A549 (cell line): ENCODE measurements at regions not wholly inside any gene's neighbourhood (a gene's known extent, or its start where the extent isn't known, plus 50 kb on each side); places are given as distances from the start of the nearest gene placed in this dataset.

ENCODE experiments used
- ATAC-seq, 2 experiments: fragments of 200-7000 bp in 1 of 2; fragments of >200 bp in 1 of 2; cut with Nextera tagmentation in 1 of 2; cut with Tn5 transposase in 1 of 2; 3 replicates each; pipeline versions ENCODE4 v1.8.0 to v1.9.1; 2018 to 2020; ENCODE audit warnings: mild to moderate bottlenecking in 1 of 2, moderate library complexity in 1 of 2
- CTCF ChIA-PET: fragments of 300-600 bp; sonication (Branson Sonifier 250); formaldehyde crosslinking; extraction: SDS; loops from one replicate; lab custom pipeline; 2021; ENCODE audit warnings: antibody characterized with exemption, inconsistent platforms; lab: Yijun Ruan, JAX
- POLR2A ChIA-PET: fragments of 350-600 bp; formaldehyde crosslinking; extraction: SDS; loops from one replicate; lab custom pipeline; 2021; ENCODE audit warnings: antibody characterized with exemption, inconsistent platforms; lab: Yijun Ruan, JAX
- DNase-seq, 2 experiments: peaks; one replicate each; pipeline versions ENCODE4 v3.0.0 to v3.0.0-alpha.2; 2011 to 2016; ENCODE audit warnings: low read depth in 1 of 2, low spot score in 1 of 2
- FAIRE-seq: peaks from 2 replicates; lab custom pipeline; 2011; peaks lifted over from hg19 to GRCh38; lab: Jason Lieb, UNC
- H3K27ac ChIP-seq, 2 experiments: fragments of >200 bp; sonication (Bioruptor Twin); formaldehyde crosslinking; 3 replicates each; pipeline ENCODE4 v1.5.1; 2016 to 2017
- H3K4me1 ChIP-seq: fragments of >200 bp; sonication (Bioruptor Twin); formaldehyde crosslinking; 3 replicates; pipeline ENCODE4 v1.6.1; 2016
- H3K4me2 ChIP-seq: fragments of >200 bp; sonication (Bioruptor Twin); formaldehyde crosslinking; 3 replicates; pipeline ENCODE4 v1.6.1; 2016
- H3K4me3 ChIP-seq: fragments of >200 bp; sonication (Bioruptor Twin); formaldehyde crosslinking; 3 replicates; pipeline ENCODE4 v1.5.1; 2016
- H3K9me3 ChIP-seq: fragments of >200 bp; sonication (Bioruptor Twin); formaldehyde crosslinking; 3 replicates; pipeline ENCODE4 v1.6.1; 2016
- EHMT2 ChIP-seq: fragments of 200-600 bp; sonication (generic); IDR thresholded peaks from 2 replicates; pipeline ENCODE4 v1.6.1; 2016; ENCODE audit warnings: antibody characterized with exemption, low read depth, mild to moderate bottlenecking, moderate library complexity
- EP300 ChIP-seq, 2 experiments: fragments of >200 bp; sonication (Bioruptor Twin); formaldehyde crosslinking; IDR thresholded peaks; 2 replicates in 1 of 2; 3 replicates in 1 of 2; pipeline ENCODE4 v1.6.1; 2016 to 2017
- FOXS1 ChIP-seq: fragments of 250-450 bp; sonication (Bioruptor Pico); IDR thresholded peaks from 2 replicates; pipeline ENCODE4 v1.5.0; 2020; ENCODE audit warnings: mild to moderate bottlenecking, moderate library complexity
- GATA3 ChIP-seq: IDR thresholded peaks from 2 replicates; pipeline ENCODE4 v1.6.1; 2012; ENCODE audit warnings: borderline replicate concordance
- JUNB ChIP-seq: fragments of >200 bp; sonication (Bioruptor Twin); formaldehyde crosslinking; IDR thresholded peaks from 2 replicates; pipeline ENCODE4 v1.6.1; 2016
- KDM5A ChIP-seq: fragments of 200-600 bp; sonication (generic); IDR thresholded peaks from 2 replicates; pipeline ENCODE4 v1.6.1; 2016; ENCODE audit warnings: antibody characterized with exemption, mild to moderate bottlenecking
- MAX ChIP-seq: IDR thresholded peaks from 2 replicates; pipeline ENCODE4 v1.6.1; 2012
- MAZ ChIP-seq: fragments of 150-350 bp; IDR thresholded peaks from 2 replicates; pipeline ENCODE4 v1.6.1; 2014; ENCODE audit warnings: antibody characterized with exemption, low read depth, low read length, borderline replicate concordance
- NPAS2 ChIP-seq: fragments of 250-450 bp; sonication (Bioruptor Pico); IDR thresholded peaks from 2 replicates; pipeline ENCODE4 v1.8.0; 2022; ENCODE audit warnings: mild to moderate bottlenecking, moderate library complexity, borderline replicate concordance
- PBX3 ChIP-seq: IDR thresholded peaks from 2 replicates; pipeline ENCODE4 v1.6.1; 2012
- POLR2A ChIP-seq: IDR thresholded peaks from 2 replicates; pipeline ENCODE4 v1.6.1; 2012; ENCODE audit warnings: mild to moderate bottlenecking, low read length
- RARB ChIP-seq: fragments of 250-450 bp; sonication (Bioruptor Pico); IDR thresholded peaks from 2 replicates; pipeline ENCODE4 v1.8.0; 2021; ENCODE audit warnings: mild to moderate bottlenecking, moderate library complexity
- REST ChIP-seq: fragments of 200-600 bp; sonication (generic); IDR thresholded peaks from 2 replicates; pipeline ENCODE4 v1.6.1; 2016; ENCODE audit warnings: antibody characterized with exemption, mild to moderate bottlenecking, moderate library complexity
- TFCP2L1 ChIP-seq: fragments of 250-450 bp; sonication (Bioruptor Pico); IDR thresholded peaks from 2 replicates; pipeline ENCODE4 v1.5.0; 2021; ENCODE audit warnings: mild to moderate bottlenecking
- TP53 ChIP-seq: fragments of 250-450 bp; sonication (Bioruptor Pico); IDR thresholded peaks from 2 replicates; pipeline ENCODE4 v1.5.0; 2021; ENCODE audit warnings: mild to moderate bottlenecking, moderate library complexity
- USF2 ChIP-seq: fragments of 450-650 bp; IDR thresholded peaks from 2 replicates; pipeline ENCODE4 v1.6.1; 2014; ENCODE audit warnings: antibody characterized with exemption
- ZC3H11A ChIP-seq: fragments of 450-650 bp; IDR thresholded peaks from 2 replicates; pipeline ENCODE4 v1.6.1; 2014; ENCODE audit warnings: antibody characterized with exemption, mild to moderate bottlenecking
- ZFP36 ChIP-seq: fragments of 450-650 bp; IDR thresholded peaks from 2 replicates; pipeline ENCODE4 v1.6.1; 2014; ENCODE audit warnings: borderline replicate concordance; ENCODE audit not compliant: partially characterized antibody
- ZNF302 ChIP-seq: fragments of 250-450 bp; sonication (Bioruptor Pico); IDR thresholded peaks from 2 replicates; pipeline ENCODE4 v1.9.0; 2021; ENCODE audit warnings: inconsistent platforms, mild to moderate bottlenecking, moderate library complexity
- WGBS: methylation state at CpG from one replicate; pipeline ENCODE4 v1.1.6; 2017; ENCODE audit errors: missing lambda C conversion rate; 5-methylcytosine and 5-hydroxymethylcytosine counted together

GRCh38 chrX:49746306-49746705 is 50.5 kb upstream of the PAGE1 start:
- Histone ChIP-seq H3K4me3 (no peak overlapping the region), H3K9me3 (no peaks in the 10 kb centered on the region), H3K4me1 (no peaks in the 10 kb centered on the region), H3K27ac (no peak overlapping the region), H3K4me2 (no peak overlapping the region)
- no peak for ATAC-seq
- 6% methylated on average over 1 of the region's 1 CpG for WGBS
- FAIRE-seq, result no peak
- ChIA-PET POLR2A (no interaction called here), CTCF (interaction anchor here (1.4 to 1.6 kb wide), 2 partner anchors 9 to 14 kb away, joined by 4 to 5 read pairs; no protein-coding TSS in a partner anchor)
- no peak for DNase-seq
- TF ChIP-seq TFCP2L1 (no peak), ZC3H11A (no peak), JUNB (no peak), POLR2A (no peak), FOXS1 (CRISPR knock-in tag) (no peak), USF2 (no peak), MAX (no peak), EP300 (IDR thresholded peaks at IDR 0.05) (no peak), KDM5A (no peak), EHMT2 (no peak), ZFP36 (no peak), NPAS2 (no peak), ZNF302 (CRISPR knock-in tag) (no peak), PBX3 (no peak), REST (no peak), GATA3 (no peak), MAZ (no peak), RARB (CRISPR knock-in tag) (no peak), TP53 (CRISPR knock-in tag) (no peak)
